ENCODE measurements at regions not wholly inside any gene's neighbourhood (a gene's known extent, or its start where the extent isn't known, plus 50 kb on each side); places are given as distances from the start of the nearest gene placed in this dataset.

DNA sequence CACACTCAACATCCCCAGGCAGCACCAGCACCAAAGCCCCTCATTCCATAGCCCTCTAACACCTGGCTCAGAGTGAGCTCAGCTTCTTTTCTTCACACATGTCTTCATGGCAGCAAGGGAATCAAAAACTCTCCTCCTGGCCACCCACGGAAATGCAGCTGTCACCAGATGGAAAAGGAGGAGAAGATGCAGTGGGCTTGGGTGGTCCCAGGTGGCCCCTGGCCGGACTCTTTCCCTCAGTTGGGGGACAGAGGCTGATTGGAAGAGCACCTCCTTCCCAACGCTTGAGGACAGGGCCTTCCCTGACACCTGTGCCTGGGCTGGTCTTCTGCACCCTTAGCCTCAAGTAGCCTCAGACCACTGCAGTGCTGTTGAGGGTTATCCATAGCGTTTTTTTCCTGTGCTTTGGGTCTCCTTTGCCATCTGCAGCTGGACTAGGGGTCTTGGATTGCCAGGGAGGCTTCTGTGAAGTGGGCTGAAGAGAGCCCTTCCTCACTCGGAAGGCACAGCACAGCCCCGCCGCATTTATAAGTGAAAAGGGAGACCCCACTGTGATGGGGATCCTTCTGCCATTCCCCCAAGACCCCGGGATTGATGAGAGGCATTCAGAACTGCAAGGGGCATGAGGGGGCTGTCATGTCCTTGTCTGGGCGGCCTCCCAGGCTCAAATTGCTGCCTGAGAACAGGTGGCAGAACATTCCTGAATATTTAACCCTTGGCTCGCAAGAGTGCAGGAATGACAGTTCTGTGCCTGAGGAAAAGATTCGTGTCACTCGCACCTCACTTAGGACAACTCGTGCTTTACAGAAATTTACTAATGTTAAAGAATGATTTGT lies 200.0 kb downstream of the AUH start:
- TF ChIP-seq, protein P1, sequence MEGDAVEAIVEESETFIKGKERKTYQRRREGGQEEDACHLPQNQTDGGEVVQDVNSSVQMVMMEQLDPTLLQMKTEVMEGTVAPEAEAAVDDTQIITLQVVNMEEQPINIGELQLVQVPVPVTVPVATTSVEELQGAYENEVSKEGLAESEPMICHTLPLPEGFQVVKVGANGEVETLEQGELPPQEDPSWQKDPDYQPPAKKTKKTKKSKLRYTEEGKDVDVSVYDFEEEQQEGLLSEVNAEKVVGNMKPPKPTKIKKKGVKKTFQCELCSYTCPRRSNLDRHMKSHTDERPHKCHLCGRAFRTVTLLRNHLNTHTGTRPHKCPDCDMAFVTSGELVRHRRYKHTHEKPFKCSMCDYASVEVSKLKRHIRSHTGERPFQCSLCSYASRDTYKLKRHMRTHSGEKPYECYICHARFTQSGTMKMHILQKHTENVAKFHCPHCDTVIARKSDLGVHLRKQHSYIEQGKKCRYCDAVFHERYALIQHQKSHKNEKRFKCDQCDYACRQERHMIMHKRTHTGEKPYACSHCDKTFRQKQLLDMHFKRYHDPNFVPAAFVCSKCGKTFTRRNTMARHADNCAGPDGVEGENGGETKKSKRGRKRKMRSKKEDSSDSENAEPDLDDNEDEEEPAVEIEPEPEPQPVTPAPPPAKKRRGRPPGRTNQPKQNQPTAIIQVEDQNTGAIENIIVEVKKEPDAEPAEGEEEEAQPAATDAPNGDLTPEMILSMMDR (conservative IDR thresholded peaks at IDR 0.05; ENCODE audit: low read depth, low read length) = no peak
- no peak for TF ChIP-seq EZH2 (IDR thresholded peaks at IDR 0.05; ENCODE audit: borderline replicate concordance, low read depth, low read length, poor library complexity, severe bottlenecking)
